Transverse colon (tissue), 4 donors: ENCODE measurements at regions not wholly inside any gene's neighbourhood (a gene's known extent, or its start where the extent isn't known, plus 50 kb on each side); places are given as distances from the start of the nearest gene placed in this dataset.

Source experiments
- DNase-seq: peaks from one replicate; pipeline ENCODE4 v3.0.0-alpha.2; 2019
- H3K27ac ChIP-seq, 4 donors: fragments of 200-600 bp; sonication (generic); 2 replicates each; pipeline ENCODE4 v1.5.1; 2016 to 2018; ENCODE audit warnings: inconsistent platforms in 4 of 4
- H3K27me3 ChIP-seq: fragments of 200-600 bp; sonication (generic); 2 replicates; pipeline ENCODE4 v1.5.1; 2017; ENCODE audit warnings: inconsistent platforms
- H3K36me3 ChIP-seq, 4 donors: fragments of 200-600 bp; sonication (generic); 2 replicates each; pipeline ENCODE4 v1.5.1; 2017 to 2019; ENCODE audit warnings: inconsistent platforms in 4 of 4
- H3K4me1 ChIP-seq, 4 donors: fragments of 200-600 bp; sonication (generic); 2 replicates each; pipeline ENCODE4 v1.5.1; 2017 to 2020; ENCODE audit warnings: inconsistent platforms in 4 of 4
- H3K4me3 ChIP-seq, 4 donors: fragments of 200-600 bp; sonication (generic); 1 replicate in 1 of 4; 2 replicates in 3 of 4; pipeline versions ENCODE4 v1.5.1 to v1.6.1; 2017 to 2019; ENCODE audit warnings: inconsistent platforms in 4 of 4
- H3K9me3 ChIP-seq, 2 donors: fragments of 200-600 bp; sonication (generic); 2 replicates each; pipeline ENCODE4 v1.5.1; 2017 to 2019; ENCODE audit warnings: inconsistent platforms in 2 of 2
- CTCF ChIP-seq, 5 experiments: fragments of 200-600 bp in 3 of 5; fragments of 450-650 bp in 2 of 5; sonication (generic) in 3 of 5; IDR thresholded peaks; 1 replicate in 2 of 5; 2 replicates in 3 of 5; pipeline ENCODE4 v1.5.1; 2016 to 2017; ENCODE audit warnings: antibody characterized with exemption in 5 of 5, inconsistent platforms in 3 of 5, mild to moderate bottlenecking in 2 of 5, moderate library complexity in 1 of 5
- EP300 ChIP-seq: sonication (generic); formaldehyde crosslinking; IDR thresholded peaks from one replicate; pipeline ENCODE4 v1.6.1; 2017; ENCODE audit warnings: antibody characterized with exemption, low read depth
- POLR2A ChIP-seq: fragments of 450-650 bp; IDR thresholded peaks from one replicate; pipeline ENCODE4 v1.6.1; 2016; ENCODE audit warnings: antibody characterized with exemption, mild to moderate bottlenecking, moderate library complexity
- POLR2AphosphoS5 ChIP-seq, 3 donors: sonication (generic); formaldehyde crosslinking; IDR thresholded peaks; one replicate each; pipeline ENCODE4 v1.6.1; 2016; ENCODE audit warnings: antibody characterized with exemption in 3 of 3
- WGBS, 2 donors: methylation state at CpG; one replicate each; pipeline ENCODE4 v1.1.5; 2018; ENCODE audit warnings: low coverage in 1 of 2; 5-methylcytosine and 5-hydroxymethylcytosine counted together
- in situ Hi-C, 4 donors: fragments of 200-750 bp; cut with MboI; loops; one replicate each; pipeline versions ENCODE4 v1.15.0 to v1.15.1; 2017; ENCODE audit warnings: low sequenced_read_pairs in 3 of 4, low pct_ligation_motif_present in 1 of 4, low pct_unique_long_range_greater_than_20kb in 1 of 4
- intact Hi-C: fragments of 100-400 bp; cut with DNase I; formaldehyde crosslinking; loops from one replicate; pipeline ENCODE4 v1.15.1; 2023; ENCODE audit warnings: low total_unique reads

DNA sequence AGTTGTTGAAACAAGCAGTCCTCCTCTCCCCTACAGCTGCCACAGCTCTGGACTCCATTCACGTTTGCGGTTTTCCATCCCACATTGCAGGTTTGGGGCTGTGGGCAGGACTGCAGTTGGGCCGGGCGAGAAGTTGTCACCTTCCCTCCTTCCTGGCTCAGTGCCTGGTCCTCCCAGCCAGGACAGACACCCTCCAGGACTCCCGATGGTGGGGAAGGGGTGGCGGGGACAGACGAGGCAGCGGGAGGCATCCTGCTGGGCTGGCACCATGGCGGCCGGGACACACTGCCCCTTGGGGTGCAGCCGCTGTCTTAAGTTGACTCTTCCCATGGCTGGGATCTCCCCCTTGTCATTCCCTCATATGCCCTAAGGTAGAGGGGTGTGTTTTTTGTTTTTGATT, 615.2 kb downstream of the BRD1 start:
- Histone ChIP-seq H3K4me1 (no peaks in the 10 kb centered on the region), H3K9me3 (no peaks in the 10 kb centered on the region), H3K4me3 (no peak overlapping the region), H3K27me3 (no peaks in the 10 kb centered on the region), H3K36me3 (no peaks in the 10 kb centered on the region), H3K27ac (no peak overlapping the region)
- no peak for DNase-seq
- intact Hi-C loops (no loop called here), in situ Hi-C loops (no loop called here)
- TF ChIP-seq POLR2AphosphoS5 (IDR thresholded peaks at IDR 0.05) (no peak), POLR2A (no peak), EP300 (no peak), CTCF (IDR thresholded peaks at IDR 0.05) (no peak)
- 83% methylated on average over 11 of the region's 11 CpGs; no CpG with 5 or more reads in 1 of the 2 donors for WGBS, 2 donors

GRCh38 chr22:49212002-49212401, 615.7 kb downstream of the BRD1 start:
- no peak for TF ChIP-seq POLR2AphosphoS5 (IDR thresholded peaks at IDR 0.05)
- no peak for TF ChIP-seq EP300
- TF ChIP-seq POLR2A = no peak
- intact Hi-C loops = no loop called here
- no peak for DNase-seq
- 0 to 78% methylated on average over 1 to 5 of the region's 5 CpGs for WGBS, 2 donors
- Histone ChIP-seq H3K36me3 (no peaks in the 10 kb centered on the region), H3K27me3 (no peaks in the 10 kb centered on the region), H3K4me3 (no peak overlapping the region), H3K27ac (no peak overlapping the region), H3K9me3 (no peaks in the 10 kb centered on the region), H3K4me1 (no peaks in the 10 kb centered on the region)
- in situ Hi-C loops = no loop called here

DNA sequence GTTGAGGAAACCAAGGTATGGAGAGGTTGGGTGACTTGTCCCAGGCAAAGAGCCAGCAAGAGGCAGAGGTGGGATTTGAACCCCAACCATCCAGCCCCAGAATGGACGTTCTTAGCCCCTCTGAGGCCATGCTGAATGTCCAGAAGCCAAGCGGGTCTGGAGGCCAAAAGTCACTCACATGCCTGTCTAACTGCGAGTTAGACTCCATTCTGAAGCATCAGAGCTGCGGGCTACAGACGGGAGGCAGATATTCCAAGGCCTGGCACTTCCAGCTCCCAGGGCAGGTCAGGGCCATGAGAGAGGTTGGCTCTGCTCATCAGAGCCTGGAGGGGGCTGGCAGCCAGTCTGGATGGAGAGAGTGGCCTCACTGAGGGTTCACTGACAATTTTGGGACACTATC, 616.5 kb downstream of the BRD1 start:
- Histone ChIP-seq H3K27me3 (no peaks in the 10 kb centered on the region), H3K4me1 (no peaks in the 10 kb centered on the region), H3K9me3 (no peaks in the 10 kb centered on the region), H3K36me3 (no peaks in the 10 kb centered on the region), H3K27ac (no peak overlapping the region), H3K4me3 (no peak overlapping the region)
- in situ Hi-C loops (no loop called here), intact Hi-C loops (no loop called here)
- WGBS, 2 donors = 77% methylated on average over 5 of the region's 5 CpGs; no CpG with 5 or more reads in 1 of the 2 donors
- TF ChIP-seq POLR2AphosphoS5 (IDR thresholded peaks at IDR 0.05) (no peak), POLR2A (no peak), EP300 (no peak), CTCF (IDR thresholded peaks at IDR 0.05) (no peak)
- no peak for DNase-seq

DNA sequence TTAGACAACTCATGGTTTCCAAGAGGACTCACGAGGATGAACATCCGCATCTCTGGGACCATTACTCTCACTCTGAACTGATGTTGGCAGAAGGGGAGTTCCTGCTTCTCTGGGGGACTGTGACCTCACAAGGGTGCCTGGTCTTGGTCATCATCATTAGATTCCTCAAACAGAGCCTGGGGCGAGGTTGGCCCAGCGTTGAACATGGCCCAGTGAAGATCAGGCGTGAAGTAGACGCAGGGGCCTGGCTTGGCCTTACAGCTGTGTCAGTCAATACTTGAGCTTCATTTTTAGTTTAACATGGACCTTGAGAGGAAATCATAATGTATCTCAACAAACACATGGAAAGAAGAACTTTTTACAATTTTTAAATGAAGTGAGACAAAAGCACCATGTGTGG, 617.1 kb downstream of the BRD1 start:
- H3K27ac ChIP-seq = no peak overlapping the region
- H3K4me1 ChIP-seq = no peaks in the 10 kb centered on the region
- WGBS, 2 donors = 92 to 94% methylated on average over 4 to 6 of the region's 6 CpGs
- no peaks in the 10 kb centered on the region for H3K36me3 ChIP-seq
- no peaks in the 10 kb centered on the region for H3K27me3 ChIP-seq
- in situ Hi-C loops (no loop called here), intact Hi-C loops (no loop called here)
- DNase-seq = no peak
- H3K4me3 ChIP-seq = no peak overlapping the region
- TF ChIP-seq POLR2A (no peak), CTCF (IDR thresholded peaks at IDR 0.05) (no peak), POLR2AphosphoS5 (IDR thresholded peaks at IDR 0.05) (no peak)
- no peaks in the 10 kb centered on the region for H3K9me3 ChIP-seq

GRCh38 chr22:49209452-49210195, 618.0 kb downstream of the BRD1 start:
- 34 to 36% methylated on average over 7 to 14 of the region's 15 CpGs for WGBS, 2 donors
- no peak for TF ChIP-seq POLR2AphosphoS5 (IDR thresholded peaks at IDR 0.05)
- no peak for TF ChIP-seq EP300
- TF ChIP-seq CTCF (IDR thresholded peaks at IDR 0.05) = no peak
- intact Hi-C loops = no loop called here
- H3K4me3 ChIP-seq = no peak overlapping the region
- in situ Hi-C loops = no loop called here
- no peak for DNase-seq
- H3K27ac ChIP-seq = no peak overlapping the region
- H3K9me3 ChIP-seq = no peaks in the 10 kb centered on the region
- H3K36me3 ChIP-seq = no peaks in the 10 kb centered on the region
- no peaks in the 10 kb centered on the region for H3K4me1 ChIP-seq
- H3K27me3 ChIP-seq = no peaks in the 10 kb centered on the region
